Astrocyte (in vitro differentiated cells and primary cell): ENCODE measurements at regions not wholly inside any gene's neighbourhood (a gene's known extent, or its start where the extent isn't known, plus 50 kb on each side); places are given as distances from the start of the nearest gene placed in this dataset.

Source experiments
- DNase-seq: peaks from one replicate; pipeline ENCODE4 v3.0.0-alpha.2; 2010; ENCODE audit warnings: low read depth
- FAIRE-seq: peaks from 2 replicates; lab custom pipeline; 2011; peaks lifted over from hg19 to GRCh38; lab: Jason Lieb, UNC
- H2AFZ ChIP-seq: 2 replicates; pipeline ENCODE4 v1.6.0; 2012; ENCODE audit warnings: low read depth, low read length, inconsistent platforms
- H3K27ac ChIP-seq: 2 replicates; pipeline ENCODE4 v1.5.1; 2011; ENCODE audit warnings: low read depth, low read length, inconsistent platforms
- H3K27me3 ChIP-seq: 2 replicates; pipeline ENCODE4 v1.6.0; 2011; ENCODE audit warnings: low read length, inconsistent platforms; ENCODE audit not compliant: insufficient read depth
- H3K36me3 ChIP-seq: 2 replicates; pipeline ENCODE4 v1.5.1; 2011; ENCODE audit warnings: low read length, inconsistent platforms; ENCODE audit not compliant: insufficient read depth
- H3K4me1 ChIP-seq: 2 replicates; pipeline ENCODE4 v1.5.1; 2011; ENCODE audit warnings: low read length, inconsistent platforms; ENCODE audit not compliant: insufficient read depth
- H3K4me2 ChIP-seq: 2 replicates; pipeline ENCODE4 v1.6.0; 2012; ENCODE audit warnings: low read length, inconsistent platforms
- H3K4me3 ChIP-seq: 2 replicates; pipeline ENCODE4 v1.5.1; 2011; ENCODE audit warnings: low read depth, mild to moderate bottlenecking, low read length, inconsistent platforms; ENCODE audit not compliant: insufficient read depth
- H3K79me2 ChIP-seq: 2 replicates; pipeline ENCODE4 v1.6.0; 2012; ENCODE audit warnings: mild to moderate bottlenecking, low read length, inconsistent platforms; ENCODE audit not compliant: insufficient read depth
- H3K9ac ChIP-seq: 2 replicates; pipeline ENCODE4 v1.6.0; 2012; ENCODE audit warnings: mild to moderate bottlenecking, low read length, inconsistent platforms
- H3K9me3 ChIP-seq: 2 replicates; pipeline ENCODE4 v1.5.1; 2012; ENCODE audit warnings: low read depth, mild to moderate bottlenecking, low read length, inconsistent platforms; ENCODE audit not compliant: insufficient read depth
- H4K20me1 ChIP-seq: 2 replicates; pipeline ENCODE4 v1.6.0; 2012; ENCODE audit warnings: low read length, inconsistent platforms; ENCODE audit not compliant: insufficient read depth
- H3K27ac Mint-ChIP-seq: one replicate; pipeline ENCODE4 v1.8.0; 2021; ENCODE audit warnings: mild to moderate bottlenecking, mixed read lengths; ENCODE audit not compliant: unreplicated experiment
- H3K27me3 Mint-ChIP-seq: one replicate; pipeline ENCODE4 v1.8.0; 2021; ENCODE audit warnings: low read depth, mixed read lengths; ENCODE audit not compliant: unreplicated experiment
- H3K36me3 Mint-ChIP-seq: one replicate; pipeline ENCODE4 v1.8.0; 2021; ENCODE audit warnings: low read depth, mixed read lengths; ENCODE audit not compliant: unreplicated experiment
- H3K4me1 Mint-ChIP-seq: one replicate; pipeline ENCODE4 v1.8.0; 2021; ENCODE audit warnings: low read depth, mixed read lengths; ENCODE audit not compliant: unreplicated experiment
- H3K4me3 Mint-ChIP-seq: one replicate; pipeline ENCODE4 v1.8.0; 2021; ENCODE audit warnings: mild to moderate bottlenecking, moderate library complexity, mixed read lengths; ENCODE audit not compliant: unreplicated experiment
- H3K9me3 Mint-ChIP-seq: one replicate; pipeline ENCODE4 v1.8.0; 2021; ENCODE audit warnings: mild to moderate bottlenecking, mixed read lengths; ENCODE audit not compliant: unreplicated experiment
- CTCF ChIP-seq: IDR thresholded peaks from 2 replicates; pipeline ENCODE4 v1.5.1; 2011; ENCODE audit warnings: low read depth, mild to moderate bottlenecking, inconsistent platforms, low read length, moderate library complexity; ENCODE audit not compliant: insufficient read depth
- EZH2 ChIP-seq: IDR thresholded peaks from 2 replicates; pipeline ENCODE4 v1.6.1; 2012; ENCODE audit warnings: mild to moderate bottlenecking, low read length, inconsistent platforms; ENCODE audit not compliant: insufficient read depth

GRCh38 chr12:39188689-39189088, 254.2 kb downstream of the KIF21A start:
- no peaks in the 10 kb centered on the region for H3K79me2 ChIP-seq
- no peak overlapping the region for H3K9ac ChIP-seq
- no peak for TF ChIP-seq CTCF
- TF ChIP-seq EZH2, result no peak
- Mint-ChIP-seq H3K27ac (no peak overlapping the region), H3K27me3 (no peaks in the 10 kb centered on the region), H3K4me3 (no peak overlapping the region), H3K4me1 (no peaks in the 10 kb centered on the region), H3K36me3 (no peaks in the 10 kb centered on the region), H3K9me3 (peaks cover 2% of the 10 kb centered on the region)
- DNase-seq (no peak), FAIRE-seq (no peak)
- no peak overlapping the region for H3K27ac ChIP-seq
- H2AFZ ChIP-seq, result no peak overlapping the region
- H3K4me1 ChIP-seq, result no peaks in the 10 kb centered on the region
- H3K9me3 ChIP-seq, result no peaks in the 10 kb centered on the region
- H4K20me1 ChIP-seq, result no peaks in the 10 kb centered on the region
- no peaks in the 10 kb centered on the region for H3K27me3 ChIP-seq
- no peak overlapping the region for H3K4me2 ChIP-seq
- H3K4me3 ChIP-seq, result no peak overlapping the region
- H3K36me3 ChIP-seq, result no peaks in the 10 kb centered on the region

GRCh38 chr12:39186744-39187143, 256.2 kb downstream of the KIF21A start:
- Histone ChIP-seq H3K9me3 (no peaks in the 10 kb centered on the region), H4K20me1 (no peaks in the 10 kb centered on the region), H3K36me3 (no peaks in the 10 kb centered on the region), H2AFZ (no peak overlapping the region), H3K27me3 (no peaks in the 10 kb centered on the region), H3K9ac (no peak overlapping the region), H3K4me1 (no peaks in the 10 kb centered on the region), H3K27ac (no peak overlapping the region), H3K4me3 (no peak overlapping the region), H3K79me2 (no peaks in the 10 kb centered on the region), H3K4me2 (no peak overlapping the region)
- TF ChIP-seq EZH2 (no peak), CTCF (no peak)
- Mint-ChIP-seq H3K4me1 (no peaks in the 10 kb centered on the region), H3K27ac (no peak overlapping the region), H3K4me3 (no peak overlapping the region), H3K9me3 (no peaks in the 10 kb centered on the region), H3K36me3 (no peaks in the 10 kb centered on the region), H3K27me3 (no peaks in the 10 kb centered on the region)
- DNase-seq (no peak), FAIRE-seq (no peak)

GRCh38 chr12:39178837-39179236, 264.1 kb downstream of the KIF21A start:
- Mint-ChIP-seq H3K4me1 (no peaks in the 10 kb centered on the region), H3K4me3 (no peak overlapping the region), H3K36me3 (no peaks in the 10 kb centered on the region), H3K27me3 (no peaks in the 10 kb centered on the region), H3K27ac (no peak overlapping the region), H3K9me3 (no peaks in the 10 kb centered on the region)
- DNase-seq, result no peak
- no peak overlapping the region for H3K4me3 ChIP-seq
- no peak overlapping the region for H2AFZ ChIP-seq
- H3K9ac ChIP-seq, result no peak overlapping the region
- no peaks in the 10 kb centered on the region for H3K36me3 ChIP-seq
- FAIRE-seq, result no peak
- H4K20me1 ChIP-seq, result no peaks in the 10 kb centered on the region
- no peak overlapping the region for H3K27ac ChIP-seq
- no peaks in the 10 kb centered on the region for H3K4me1 ChIP-seq
- H3K79me2 ChIP-seq, result no peaks in the 10 kb centered on the region
- TF ChIP-seq CTCF (no peak), EZH2 (no peak)
- H3K4me2 ChIP-seq, result no peak overlapping the region
- H3K9me3 ChIP-seq, result no peaks in the 10 kb centered on the region
- no peaks in the 10 kb centered on the region for H3K27me3 ChIP-seq
